ENCODE measurements at regions not wholly inside any gene's neighbourhood (a gene's known extent, or its start where the extent isn't known, plus 50 kb on each side); places are given as distances from the start of the nearest gene placed in this dataset.

DNA sequence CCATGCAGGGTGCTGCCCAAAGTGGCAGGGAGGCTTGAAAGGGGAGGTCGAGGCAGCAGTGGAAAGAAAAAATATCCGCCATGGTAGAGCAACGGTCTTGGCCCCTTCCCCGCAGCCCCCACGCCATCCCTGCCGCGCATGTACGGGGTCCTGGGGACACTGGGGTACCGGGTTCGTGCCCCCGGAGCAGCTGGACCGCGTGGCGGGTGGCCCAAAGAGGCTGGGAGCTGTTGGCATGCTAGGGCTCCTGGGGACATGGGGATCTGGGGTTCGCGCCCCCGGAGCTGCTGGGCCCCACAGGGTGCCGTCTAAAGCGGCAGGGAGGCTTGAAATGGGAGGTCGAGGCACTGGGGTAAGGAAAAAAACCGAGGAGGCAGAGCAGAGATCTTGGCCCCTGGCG lies 316.5 kb downstream of the ALG10 start:
- no peak overlapping the region for H2AFZ ChIP-seq (ENCODE audit: low read length)
- H3K27me3 ChIP-seq (ENCODE audit: insufficient read depth, low read length, poor library complexity, severe bottlenecking), result no peaks in the 10 kb centered on the region
- no peaks in the 10 kb centered on the region for H3K36me3 ChIP-seq (ENCODE audit: insufficient read depth, low read length)
- no peaks in the 10 kb centered on the region for H3K79me2 ChIP-seq (ENCODE audit: insufficient read depth, low read length)
- H3K4me3 ChIP-seq (ENCODE audit: low read length, poor library complexity, severe bottlenecking), result no peak overlapping the region
- H3K9ac ChIP-seq (ENCODE audit: low read depth, low read length, poor library complexity, severe bottlenecking), result no peak overlapping the region
- no peak for TF ChIP-seq EZH2phosphoT487 (IDR thresholded peaks at IDR 0.05; ENCODE audit: borderline replicate concordance)
- TF ChIP-seq, protein P1, sequence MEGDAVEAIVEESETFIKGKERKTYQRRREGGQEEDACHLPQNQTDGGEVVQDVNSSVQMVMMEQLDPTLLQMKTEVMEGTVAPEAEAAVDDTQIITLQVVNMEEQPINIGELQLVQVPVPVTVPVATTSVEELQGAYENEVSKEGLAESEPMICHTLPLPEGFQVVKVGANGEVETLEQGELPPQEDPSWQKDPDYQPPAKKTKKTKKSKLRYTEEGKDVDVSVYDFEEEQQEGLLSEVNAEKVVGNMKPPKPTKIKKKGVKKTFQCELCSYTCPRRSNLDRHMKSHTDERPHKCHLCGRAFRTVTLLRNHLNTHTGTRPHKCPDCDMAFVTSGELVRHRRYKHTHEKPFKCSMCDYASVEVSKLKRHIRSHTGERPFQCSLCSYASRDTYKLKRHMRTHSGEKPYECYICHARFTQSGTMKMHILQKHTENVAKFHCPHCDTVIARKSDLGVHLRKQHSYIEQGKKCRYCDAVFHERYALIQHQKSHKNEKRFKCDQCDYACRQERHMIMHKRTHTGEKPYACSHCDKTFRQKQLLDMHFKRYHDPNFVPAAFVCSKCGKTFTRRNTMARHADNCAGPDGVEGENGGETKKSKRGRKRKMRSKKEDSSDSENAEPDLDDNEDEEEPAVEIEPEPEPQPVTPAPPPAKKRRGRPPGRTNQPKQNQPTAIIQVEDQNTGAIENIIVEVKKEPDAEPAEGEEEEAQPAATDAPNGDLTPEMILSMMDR (conservative IDR thresholded peaks at IDR 0.05; ENCODE audit: low read length), result no peak
- no peaks in the 10 kb centered on the region for H3F3A ChIP-seq (ENCODE audit: low read depth)
- H3K4me1 ChIP-seq (ENCODE audit: insufficient read depth, low read length, poor library complexity, severe bottlenecking), result no peaks in the 10 kb centered on the region
- no peaks in the 10 kb centered on the region; the same call in 1 of the 2 replicates for H3K9me3 ChIP-seq (ENCODE audit: insufficient read depth, low read depth, low read length)
- no peak overlapping the region for H3K4me2 ChIP-seq (ENCODE audit: low read depth, low read length, poor library complexity, severe bottlenecking)
- no peaks in the 10 kb centered on the region for H3K9me2 ChIP-seq (replicated peaks; ENCODE audit: low read depth, low read length)
- H4K20me1 ChIP-seq (ENCODE audit: insufficient read depth, low read length, poor library complexity, severe bottlenecking), result no peaks in the 10 kb centered on the region

DNA sequence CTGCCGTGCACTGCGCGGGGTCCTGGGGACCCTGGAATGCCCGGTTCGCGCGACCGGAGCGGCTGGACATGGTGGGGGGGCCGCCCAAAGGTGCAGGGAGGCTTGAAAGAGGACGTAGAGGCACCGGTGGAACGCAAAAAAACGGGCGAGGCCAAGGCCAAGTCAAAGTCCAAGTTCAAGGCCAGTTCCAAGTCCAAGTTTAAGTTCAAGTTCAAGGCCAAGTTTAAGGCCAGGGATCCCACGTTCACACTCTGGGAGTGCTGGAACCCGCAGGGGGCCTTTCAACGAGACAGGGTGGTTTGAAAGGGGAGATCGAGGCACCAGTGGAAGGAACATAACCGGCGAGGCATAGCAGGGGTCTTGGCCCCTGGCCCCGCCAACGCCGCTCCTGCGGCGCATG lies 317.6 kb downstream of the ALG10 start:
- no peaks in the 10 kb centered on the region for H3K4me1 ChIP-seq (ENCODE audit: insufficient read depth, low read length, poor library complexity, severe bottlenecking)
- no peaks in the 10 kb centered on the region for H3K27me3 ChIP-seq (ENCODE audit: insufficient read depth, low read length, poor library complexity, severe bottlenecking)
- no peaks in the 10 kb centered on the region for H3K36me3 ChIP-seq (ENCODE audit: insufficient read depth, low read length)
- H2AFZ ChIP-seq (ENCODE audit: low read length), result no peak overlapping the region
- H3K9me2 ChIP-seq (replicated peaks; ENCODE audit: low read depth, low read length), result no peaks in the 10 kb centered on the region
- H3K9me3 ChIP-seq (ENCODE audit: insufficient read depth, low read depth, low read length), result no peaks in the 10 kb centered on the region; the same call in 1 of the 2 replicates
- no peak overlapping the region for H3K9ac ChIP-seq (ENCODE audit: low read depth, low read length, poor library complexity, severe bottlenecking)
- TF ChIP-seq, protein P1 (conservative IDR thresholded peaks at IDR 0.05; ENCODE audit: low read length), result no peak
- no peak for TF ChIP-seq EZH2phosphoT487 (IDR thresholded peaks at IDR 0.05; ENCODE audit: borderline replicate concordance)
- no peak overlapping the region for H3K4me2 ChIP-seq (ENCODE audit: low read depth, low read length, poor library complexity, severe bottlenecking)
- H4K20me1 ChIP-seq (ENCODE audit: insufficient read depth, low read length, poor library complexity, severe bottlenecking), result no peaks in the 10 kb centered on the region
- H3F3A ChIP-seq (ENCODE audit: low read depth), result no peaks in the 10 kb centered on the region
- H3K4me3 ChIP-seq (ENCODE audit: low read length, poor library complexity, severe bottlenecking), result no peak overlapping the region
- no peaks in the 10 kb centered on the region for H3K79me2 ChIP-seq (ENCODE audit: insufficient read depth, low read length)

DNA sequence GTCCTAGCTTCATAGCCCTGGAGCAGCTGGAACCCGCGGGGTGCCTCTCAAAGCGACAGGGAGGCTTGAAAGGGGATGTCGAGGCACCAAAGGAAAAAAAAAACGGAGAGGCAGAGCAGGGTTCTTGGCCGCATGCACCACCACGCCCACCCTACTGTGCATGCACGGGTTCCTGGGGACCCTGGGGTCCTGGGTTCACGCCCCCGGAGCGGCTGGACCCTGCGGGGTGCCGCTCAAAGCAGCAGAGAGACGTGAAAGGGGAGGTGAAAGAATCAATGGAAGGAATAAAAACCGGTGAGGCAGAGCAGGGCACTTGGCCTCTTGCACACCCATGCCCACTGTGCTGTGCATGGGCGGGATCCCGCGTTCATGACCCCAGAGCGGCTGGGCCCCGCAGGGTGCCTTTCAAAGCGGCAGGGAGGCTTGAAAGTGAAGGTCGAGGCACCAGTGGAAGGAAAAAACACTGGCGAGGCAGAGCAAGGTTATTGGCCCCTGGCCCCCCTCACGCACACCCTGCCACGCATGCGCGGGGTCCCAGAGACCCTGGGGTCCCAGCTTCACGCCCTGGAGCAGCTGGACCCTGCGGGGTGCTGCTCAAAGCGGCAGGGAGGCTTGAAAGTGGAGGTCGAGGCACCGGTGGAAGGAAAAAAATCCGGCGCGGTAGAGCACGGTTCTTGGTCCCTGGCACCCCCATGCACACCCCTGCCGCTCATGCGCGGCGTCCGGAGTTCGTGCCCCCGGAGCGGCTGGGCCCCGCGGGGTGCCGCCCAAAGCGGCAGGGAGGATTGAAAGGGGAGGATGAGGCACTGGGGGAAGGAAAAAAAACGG lies 318.5 kb downstream of the ALG10 start:
- Histone ChIP-seq H3K4me1 (ENCODE audit: insufficient read depth, low read length, poor library complexity, severe bottlenecking) (no peaks in the 10 kb centered on the region), H3K9me2 (replicated peaks; ENCODE audit: low read depth, low read length) (no peaks in the 10 kb centered on the region), H3K79me2 (ENCODE audit: insufficient read depth, low read length) (no peaks in the 10 kb centered on the region), H3K27me3 (ENCODE audit: insufficient read depth, low read length, poor library complexity, severe bottlenecking) (no peaks in the 10 kb centered on the region), H3K4me3 (ENCODE audit: low read length, poor library complexity, severe bottlenecking) (no peak overlapping the region), H3K9ac (ENCODE audit: low read depth, low read length, poor library complexity, severe bottlenecking) (no peak overlapping the region), H3F3A (ENCODE audit: low read depth) (no peaks in the 10 kb centered on the region), H4K20me1 (ENCODE audit: insufficient read depth, low read length, poor library complexity, severe bottlenecking) (no peaks in the 10 kb centered on the region), H3K36me3 (ENCODE audit: insufficient read depth, low read length) (no peaks in the 10 kb centered on the region), H2AFZ (ENCODE audit: low read length) (no peak overlapping the region), H3K9me3 (ENCODE audit: insufficient read depth, low read depth, low read length) (no peaks in the 10 kb centered on the region; the same call in 1 of the 2 replicates), H3K4me2 (ENCODE audit: low read depth, low read length, poor library complexity, severe bottlenecking) (no peak overlapping the region)
- no peak for TF ChIP-seq EZH2phosphoT487 (IDR thresholded peaks at IDR 0.05; ENCODE audit: borderline replicate concordance)
- TF ChIP-seq, protein P1 (conservative IDR thresholded peaks at IDR 0.05; ENCODE audit: low read length), result no peak

Measured in Loucy (cell line).